Liver (tissue), 8 donors: ENCODE measurements at regions not wholly inside any gene's neighbourhood (a gene's known extent, or its start where the extent isn't known, plus 50 kb on each side); places are given as distances from the start of the nearest gene placed in this dataset.

Source experiments
- DNase-seq: peaks from one replicate; pipeline ENCODE4 v3.0.0-alpha.2; 2017; ENCODE audit warnings: low spot score
- H3K27ac ChIP-seq, 2 donors: one replicate each; pipeline ENCODE4 v1.7.0; 2013; ENCODE audit warnings: inconsistent platforms in 2 of 2, low read length in 2 of 2, control low read depth in 1 of 2, low read depth in 1 of 2, mild to moderate bottlenecking in 1 of 2
- H3K27me3 ChIP-seq, 4 donors: one replicate each; pipeline versions ENCODE4 v1.6.1 to v1.7.0; 2013; ENCODE audit warnings: low read length in 3 of 4, inconsistent platforms in 1 of 4, mild to moderate bottlenecking in 1 of 4, moderate library complexity in 1 of 4; ENCODE audit not compliant: control insufficient read depth in 4 of 4, insufficient read depth in 4 of 4
- H3K36me3 ChIP-seq, 4 donors: one replicate each; pipeline versions ENCODE4 v1.6.1 to v1.7.0; 2013; ENCODE audit warnings: low read length in 3 of 4, mild to moderate bottlenecking in 3 of 4, low read depth in 1 of 4, moderate library complexity in 1 of 4; ENCODE audit not compliant: control insufficient read depth in 4 of 4, insufficient read depth in 3 of 4
- H3K4me1 ChIP-seq, 4 donors: one replicate each; pipeline versions ENCODE4 v1.6.1 to v1.7.0; 2013; ENCODE audit warnings: low read length in 3 of 4, mild to moderate bottlenecking in 3 of 4, moderate library complexity in 1 of 4; ENCODE audit not compliant: control insufficient read depth in 4 of 4, insufficient read depth in 4 of 4
- H3K4me3 ChIP-seq, 3 donors: one replicate each; pipeline versions ENCODE4 v1.6.1 to v1.7.0; 2013; ENCODE audit warnings: low read length in 3 of 3, control low read depth in 1 of 3, low read depth in 1 of 3, mild to moderate bottlenecking in 1 of 3
- H3K9ac ChIP-seq, 2 donors: one replicate each; pipeline ENCODE4 v1.7.0; 2013; ENCODE audit warnings: low read length in 2 of 2, mild to moderate bottlenecking in 2 of 2, moderate library complexity in 2 of 2, control low read depth in 1 of 2, low read depth in 1 of 2
- H3K9me3 ChIP-seq, 4 donors: one replicate each; pipeline versions ENCODE4 v1.6.1 to v1.7.0; 2013; ENCODE audit warnings: low read length in 3 of 4; ENCODE audit not compliant: control insufficient read depth in 4 of 4
- ATF3 ChIP-seq: IDR thresholded peaks from 2 replicates; pipeline ENCODE4 v1.6.1; 2016; ENCODE audit warnings: antibody characterized with exemption
- CTCF ChIP-seq: fragments of 150-350 bp; IDR thresholded peaks from 2 replicates; pipeline ENCODE4 v1.5.1; 2017; ENCODE audit warnings: improper control_type of control experiment, low read depth, low read length; ENCODE audit not compliant: missing input control
- EGR1 ChIP-seq, 2 donors: IDR thresholded peaks; 2 replicates each; pipeline ENCODE4 v1.6.1; 2016 to 2018; ENCODE audit warnings: antibody characterized with exemption in 2 of 2, low read depth in 2 of 2
- FOXA1 ChIP-seq: IDR thresholded peaks from 2 replicates; pipeline ENCODE4 v1.6.1; 2016; ENCODE audit warnings: antibody characterized with exemption
- FOXA2 ChIP-seq: IDR thresholded peaks from 2 replicates; pipeline ENCODE4 v1.6.1; 2016; ENCODE audit warnings: antibody characterized with exemption
- GABPA ChIP-seq, 2 donors: IDR thresholded peaks in 1 of 2; conservative IDR thresholded peaks in 1 of 2; 2 replicates each; pipeline ENCODE4 v1.6.1; 2016; ENCODE audit warnings: antibody characterized with exemption in 2 of 2, mild to moderate bottlenecking in 1 of 2, moderate library complexity in 1 of 2
- HNF4A ChIP-seq, 2 donors: conservative IDR thresholded peaks; 2 replicates each; pipeline ENCODE4 v1.6.1; 2016; ENCODE audit warnings: antibody characterized with exemption in 2 of 2, mild to moderate bottlenecking in 2 of 2
- HNF4G ChIP-seq: IDR thresholded peaks from 2 replicates; pipeline ENCODE4 v1.6.1; 2016; ENCODE audit warnings: antibody characterized with exemption
- JUND ChIP-seq, 2 donors: IDR thresholded peaks; 2 replicates each; pipeline ENCODE4 v1.6.1; 2016; ENCODE audit warnings: antibody characterized with exemption in 2 of 2
- MAX ChIP-seq: IDR thresholded peaks from 2 replicates; pipeline ENCODE4 v1.6.1; 2016; ENCODE audit warnings: antibody characterized with exemption
- NR2F2 ChIP-seq: IDR thresholded peaks from 2 replicates; pipeline ENCODE4 v1.6.1; 2016; ENCODE audit warnings: antibody characterized with exemption
- RAD21 ChIP-seq, 2 donors: IDR thresholded peaks; 2 replicates each; pipeline ENCODE4 v1.6.1; 2016; ENCODE audit warnings: antibody characterized with exemption in 2 of 2, mild to moderate bottlenecking in 2 of 2
- REST ChIP-seq: IDR thresholded peaks from 2 replicates; pipeline ENCODE4 v1.6.1; 2016; ENCODE audit warnings: antibody characterized with exemption, mild to moderate bottlenecking
- RXRA ChIP-seq, 2 donors: IDR thresholded peaks; 2 replicates each; pipeline ENCODE4 v1.6.1; 2017 to 2018; ENCODE audit warnings: antibody characterized with exemption in 2 of 2, mild to moderate bottlenecking in 1 of 2
- SP1 ChIP-seq: IDR thresholded peaks from 2 replicates; pipeline ENCODE4 v1.6.1; 2018; ENCODE audit warnings: antibody characterized with exemption, mild to moderate bottlenecking
- TAF1 ChIP-seq: conservative IDR thresholded peaks from 2 replicates; pipeline ENCODE4 v1.6.1; 2016; ENCODE audit warnings: antibody characterized with exemption, mild to moderate bottlenecking
- YY1 ChIP-seq: IDR thresholded peaks from 2 replicates; pipeline ENCODE4 v1.6.1; 2016; ENCODE audit warnings: antibody characterized with exemption, mild to moderate bottlenecking
- ZBTB33 ChIP-seq: IDR thresholded peaks from 2 replicates; pipeline ENCODE4 v1.6.1; 2016; ENCODE audit warnings: antibody characterized with exemption
- WGBS: extraction: QIAGEN DNeasy Blood & Tissue Kit; methylation state at CpG from one replicate; pipeline ENCODE4 v1.1.7; 2013; 5-methylcytosine and 5-hydroxymethylcytosine counted together
- donor health status: healthy.
- donor health status: healthy.
- donor health status: healthy.
- donor health status: healthy.
- donor health status: healthy.

- no peak overlapping the region for H3K27ac ChIP-seq
- H3K9me3 ChIP-seq, result no peaks in the 10 kb centered on the region
- TF ChIP-seq HNF4A (conservative IDR thresholded peaks at IDR 0.05) (no peak), RXRA (IDR thresholded peaks at IDR 0.05) (no peak), HNF4G (no peak), YY1 (no peak), JUND (IDR thresholded peaks at IDR 0.05) (no peak), REST (no peak), RAD21 (IDR thresholded peaks at IDR 0.05) (no peak), NR2F2 (no peak), EGR1 (IDR thresholded peaks at IDR 0.05; ENCODE audit: low read depth in 2 of 2) (no peak), SP1 (no peak), MAX (no peak), CTCF (no peak), TAF1 (no peak), GABPA (IDR thresholded peaks at IDR 0.05 in 1 of 2, conservative IDR thresholded peaks at IDR 0.05 in 1 of 2) (no peak), FOXA2 (no peak), FOXA1 (no peak), ZBTB33 (no peak), ATF3 (no peak)
- no peaks in the 10 kb centered on the region for H3K4me1 ChIP-seq
- 86% methylated on average over 12 of the region's 12 CpGs for WGBS
- no peak for DNase-seq
- H3K27me3 ChIP-seq, result no peaks in the 10 kb centered on the region
- H3K4me3 ChIP-seq, result no peak overlapping the region
- H3K9ac ChIP-seq, result no peak overlapping the region
- no peaks in the 10 kb centered on the region for H3K36me3 ChIP-seq
Observed at GRCh38 chr7:1344421-1344820, 111.7 kb downstream of the UNCX start.
